Right hindlimb (tissue), 1 donor: ENCODE measurements at regions not wholly inside any gene's neighbourhood (a gene's known extent, or its start where the extent isn't known, plus 50 kb on each side); places are given as distances from the start of the nearest gene placed in this dataset.

Experiments used
- DNase-seq: peaks from one replicate; pipeline ENCODE4 v3.0.0-alpha.2; 2018

GRCh38 chr2:204012072-204012653 is 75.6 kb downstream of the ICOS start:
- DNase-seq = peak; percentile 25

DNA sequence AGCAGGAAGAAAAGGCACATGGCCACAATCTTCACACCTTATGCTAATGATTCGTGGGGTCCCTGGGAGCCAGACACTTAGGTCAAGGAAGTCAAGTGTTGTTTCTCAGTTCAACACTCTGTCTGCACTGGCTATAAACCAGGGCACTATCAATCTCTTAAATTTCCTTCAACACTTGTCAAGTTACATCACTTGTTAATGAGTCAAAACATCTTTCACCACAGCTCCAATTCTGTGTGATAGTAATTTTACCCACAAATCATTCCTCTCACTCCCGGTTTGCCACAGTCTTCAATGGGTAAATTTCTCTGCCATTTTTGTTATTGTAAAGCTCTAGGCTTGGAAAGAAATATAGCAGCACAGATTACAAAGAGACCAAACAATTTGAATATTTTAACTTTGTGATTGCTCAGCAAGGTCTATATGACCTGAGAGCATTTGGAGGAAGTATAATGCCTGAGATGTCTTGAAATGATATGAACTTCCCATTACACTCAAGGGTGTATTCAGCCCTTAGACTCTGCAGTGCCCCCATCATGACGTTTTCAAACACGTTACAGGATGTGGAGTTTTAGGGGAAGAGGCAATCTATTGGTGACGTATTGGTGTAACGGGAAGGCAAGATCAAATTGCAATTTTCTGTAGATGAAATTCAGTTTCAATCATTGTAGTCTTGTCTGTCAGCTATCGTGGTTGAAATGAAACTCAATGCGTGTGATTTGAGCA is 78.7 kb downstream of the ICOS start:
- DNase-seq = no peak

DNA sequence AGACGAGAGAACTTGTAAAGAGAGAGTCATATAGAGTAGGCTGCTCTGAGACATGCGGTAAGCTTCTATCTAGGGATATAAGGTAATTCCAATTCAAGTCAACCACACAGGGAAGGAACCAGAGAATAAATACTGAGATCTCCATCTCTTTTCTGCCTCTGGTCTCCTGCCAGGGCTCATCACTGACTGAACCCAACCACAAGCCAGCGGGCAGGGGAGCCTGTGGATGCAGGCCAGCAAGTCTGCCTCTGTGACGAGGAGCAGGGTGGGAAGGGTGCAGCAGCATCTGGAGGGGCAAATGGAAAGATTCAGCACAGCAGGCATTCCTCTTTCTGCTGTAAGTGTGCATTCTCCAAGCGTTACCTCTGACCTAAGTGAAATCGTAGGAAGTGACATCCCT is 82.2 kb downstream of the ICOS start:
- DNase-seq = no peak

- DNase-seq = no peak
Measured at GRCh38 chr2:204019572-204020501, 83.3 kb downstream of the ICOS start.

DNA sequence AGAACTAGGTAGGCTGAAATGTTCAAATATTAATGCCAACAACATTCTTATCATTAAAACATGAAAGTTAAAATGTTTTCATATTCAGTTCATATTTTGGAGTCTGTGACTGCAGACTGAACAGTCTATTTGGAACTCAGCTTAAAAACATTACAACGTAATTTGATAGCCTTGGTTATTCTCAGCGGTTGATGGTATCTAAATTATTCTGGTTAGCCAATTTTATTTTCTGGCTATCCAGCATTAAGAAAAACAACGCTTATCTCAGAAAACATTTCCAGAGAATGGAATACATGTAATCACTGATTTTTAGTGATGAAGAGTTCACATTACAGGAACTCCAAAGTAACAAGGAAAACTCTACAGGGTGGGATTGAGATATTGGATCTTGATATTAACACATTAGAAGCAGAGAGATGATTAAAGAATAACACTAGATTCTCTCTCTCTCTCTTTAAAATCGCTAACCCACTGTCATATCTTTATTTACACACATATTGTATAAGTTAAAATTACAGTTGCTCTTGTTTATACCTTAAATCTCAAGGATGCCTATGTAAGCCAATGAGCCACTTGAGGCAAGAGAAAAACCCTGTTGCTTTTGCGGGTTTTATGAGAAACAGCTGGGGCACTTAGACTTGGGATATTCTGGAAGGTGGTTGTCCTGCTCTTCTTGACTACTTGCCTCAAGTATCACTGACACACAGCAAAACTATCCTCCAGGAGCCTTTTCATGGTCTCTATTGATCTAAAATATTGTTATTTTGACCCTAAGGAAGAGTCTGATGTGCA is 84.9 kb downstream of the ICOS start:
- DNase-seq = no peak

GRCh38 chr2:204022550-204022949 is 86.0 kb downstream of the ICOS start:
- DNase-seq = no peak

DNA sequence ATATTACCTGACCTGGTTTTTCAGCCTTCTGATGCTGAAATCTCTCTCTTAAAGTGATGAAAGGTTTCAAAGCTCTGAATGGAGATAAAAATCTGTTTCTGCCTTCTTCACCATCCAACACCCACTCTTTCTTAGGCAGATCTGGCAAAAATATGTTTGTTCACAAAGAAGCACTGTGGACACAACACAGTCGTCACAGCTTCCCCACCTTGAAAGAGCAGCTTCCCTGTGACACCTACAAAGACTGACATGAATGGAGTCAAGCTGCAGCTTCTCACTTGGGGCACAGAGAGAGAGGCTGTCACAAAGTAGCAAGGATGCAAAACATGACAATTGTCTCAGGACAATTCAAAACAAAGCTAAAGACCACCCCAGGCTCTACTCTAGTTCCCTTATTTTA is 86.5 kb downstream of the ICOS start:
- no peak for DNase-seq

DNA sequence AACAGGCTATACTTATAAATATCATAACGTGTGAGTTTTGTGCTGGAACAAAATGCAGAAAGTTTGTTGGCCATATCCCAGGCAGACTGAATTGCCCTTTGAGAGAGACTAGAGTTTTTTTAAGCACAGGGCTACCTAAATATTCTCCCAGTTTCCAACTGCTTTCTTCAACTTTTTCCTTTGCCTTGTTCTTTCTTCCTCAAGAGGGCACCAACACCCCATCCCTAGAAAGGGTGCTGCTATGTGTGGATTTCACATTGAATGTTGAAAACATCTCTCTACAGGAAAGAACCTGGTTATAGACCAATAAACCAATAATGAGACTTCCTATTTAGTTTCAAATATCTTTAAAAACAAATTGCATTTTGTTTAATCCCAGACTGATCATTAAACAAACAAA is 87.9 kb downstream of the ICOS start:
- DNase-seq = peak; percentile 51

- no peak for DNase-seq
Measured at GRCh38 chr2:204024906-204025475, 88.4 kb downstream of the ICOS start.

GRCh38 chr2:204026294-204026693 is 89.7 kb downstream of the ICOS start:
- no peak for DNase-seq

- no peak for DNase-seq
Measured at GRCh38 chr2:204027091-204027490, 90.5 kb downstream of the ICOS start.

DNA sequence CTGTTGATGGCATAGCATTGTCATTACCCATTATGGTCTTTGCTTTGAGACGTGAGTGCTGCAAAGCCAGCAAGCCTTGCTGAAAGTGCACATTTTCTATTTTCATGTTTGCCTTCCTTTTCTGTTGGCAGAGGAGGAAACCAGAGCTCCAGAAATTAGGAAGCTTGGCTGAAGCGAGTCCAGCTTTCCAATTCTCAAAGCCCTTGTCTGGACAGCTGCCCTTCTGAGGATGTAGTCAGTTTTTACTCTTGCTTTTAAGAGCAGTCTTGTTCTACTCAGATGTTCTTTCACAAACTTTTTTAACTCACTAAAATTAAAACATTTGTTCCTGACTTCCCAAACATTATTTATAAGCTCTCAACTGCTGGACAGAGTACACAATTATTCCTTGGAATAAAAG is 93.8 kb downstream of the ICOS start:
- DNase-seq = peak; percentile 74

DNA sequence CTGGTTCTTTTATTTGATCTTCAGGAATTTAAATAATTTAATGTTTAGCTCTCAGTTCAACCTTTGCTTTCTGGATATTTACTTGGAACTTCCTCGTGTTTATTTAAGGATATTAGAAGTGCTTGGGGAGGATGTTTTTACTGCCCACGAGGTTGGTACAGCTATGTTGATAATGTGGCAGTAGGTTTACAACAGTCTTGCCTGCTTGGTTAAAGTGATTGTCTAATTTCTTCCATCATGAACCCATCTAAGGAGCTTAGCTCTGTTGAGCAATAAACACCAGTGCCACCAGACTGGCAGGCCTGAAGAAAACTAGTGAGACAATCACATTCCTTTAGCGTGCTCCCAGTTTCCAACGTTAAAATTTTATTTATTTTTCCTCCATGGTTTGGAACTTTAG is 94.5 kb downstream of the ICOS start:
- DNase-seq = no peak

DNA sequence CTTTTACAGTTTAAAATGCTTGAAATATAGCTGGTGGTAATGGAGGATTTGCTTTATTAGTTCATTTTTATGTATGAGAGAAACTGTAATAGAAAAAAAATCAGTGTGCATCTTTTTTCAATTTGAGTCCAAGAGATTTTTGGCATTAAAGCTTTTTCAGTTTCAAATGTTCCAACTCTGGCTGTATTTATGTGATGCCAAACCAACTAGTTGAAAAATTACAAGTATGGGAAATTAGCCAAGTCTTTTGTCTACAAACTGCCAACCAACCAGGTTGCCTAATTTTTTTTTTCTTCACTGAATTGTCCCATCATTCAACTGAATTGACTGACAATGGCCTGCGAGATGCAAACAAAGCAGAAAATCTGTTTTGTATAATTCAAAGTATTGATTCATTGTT is 95.7 kb downstream of the ICOS start:
- DNase-seq = no peak

DNA sequence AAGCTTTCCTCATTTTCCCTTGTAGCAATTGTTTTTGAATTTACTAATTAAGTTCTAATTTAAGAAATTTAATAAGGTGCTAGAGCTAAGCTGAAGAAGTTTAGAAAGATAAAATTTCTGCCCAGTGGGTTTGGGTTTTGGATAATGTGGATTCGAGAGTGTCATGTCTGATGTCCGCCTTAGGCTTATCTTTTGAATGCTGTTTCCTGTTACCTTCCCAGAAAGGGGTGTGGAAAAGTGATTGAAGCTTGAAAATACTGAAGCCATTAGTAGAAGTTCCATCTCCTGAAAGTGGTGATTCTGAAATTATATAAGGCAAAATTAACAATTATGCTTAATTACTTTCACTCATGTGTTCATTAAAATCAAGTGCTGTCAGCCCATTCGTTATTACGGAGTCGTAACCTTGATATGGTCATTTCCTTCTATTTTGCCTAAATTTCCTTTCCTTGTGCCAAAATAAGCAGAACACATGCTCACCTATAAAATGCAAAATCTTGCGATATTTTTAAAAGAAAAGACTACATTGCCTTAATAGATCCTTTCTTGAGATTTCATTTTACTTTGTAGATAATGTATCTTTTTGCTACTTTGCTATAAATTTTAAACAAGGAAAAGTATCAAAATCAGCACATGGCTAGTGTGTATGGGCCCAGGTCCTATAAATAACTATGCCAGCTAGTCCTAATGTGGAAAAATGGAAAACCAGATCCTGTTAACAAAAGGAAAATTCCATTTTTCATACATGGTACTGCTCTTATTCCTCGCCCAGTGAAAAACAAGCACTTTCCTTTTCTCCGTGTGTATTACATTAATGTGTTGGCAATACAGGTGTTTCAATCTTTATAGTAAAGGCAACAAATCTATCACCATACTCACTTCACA is 97.3 kb downstream of the ICOS start:
- no peak for DNase-seq

GRCh38 chr2:204036706-204037105 is 100.1 kb downstream of the ICOS start:
- DNase-seq = no peak

DNA sequence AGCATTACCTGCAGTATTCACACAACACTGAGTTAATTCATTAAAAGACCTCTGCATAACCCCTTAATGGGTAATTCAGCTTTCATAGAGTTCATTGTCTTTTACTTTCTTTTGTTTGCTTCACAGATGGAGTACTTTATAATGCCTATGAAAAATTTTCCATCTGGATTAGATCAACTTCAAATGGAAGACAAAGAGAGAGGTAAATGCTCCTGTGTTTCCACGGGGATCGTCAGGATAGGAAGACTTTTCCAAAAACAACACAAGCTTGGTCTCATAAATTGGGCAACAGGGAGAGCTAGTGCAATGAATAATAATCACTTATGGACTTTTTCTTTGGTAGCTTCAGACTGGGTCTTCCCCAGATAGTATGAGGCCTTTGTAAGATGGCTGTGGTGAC is 100.7 kb downstream of the ICOS start:
- no peak for DNase-seq

DNA sequence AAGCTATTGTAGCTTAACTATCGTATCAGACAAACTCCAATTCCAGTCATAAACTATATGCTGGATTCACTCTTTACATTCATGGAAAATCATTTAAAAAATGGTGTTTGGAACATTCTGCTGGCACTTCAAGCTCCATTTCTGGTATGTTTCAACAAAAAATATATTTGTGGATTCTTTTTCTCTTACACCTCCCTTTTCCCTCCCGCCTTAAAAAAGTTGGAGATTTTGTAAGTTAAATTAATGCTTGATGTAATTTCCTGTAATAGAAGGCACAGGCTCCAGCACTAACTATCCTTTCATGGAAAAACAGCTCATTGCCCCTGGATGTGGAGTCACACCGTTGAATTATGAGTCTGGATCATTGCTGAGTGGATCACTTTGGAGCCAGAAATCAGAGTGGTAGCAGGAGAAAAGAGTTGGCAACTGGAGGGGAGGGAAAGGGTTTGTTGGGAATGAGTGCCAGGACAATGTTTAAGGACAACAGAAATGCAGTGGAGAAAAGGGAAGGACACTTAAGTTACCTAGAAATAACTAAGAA is 102.8 kb downstream of the ICOS start:
- peak; percentile 59 for DNase-seq

GRCh38 chr2:204040016-204040415 is 103.5 kb downstream of the ICOS start:
- no peak for DNase-seq

DNA sequence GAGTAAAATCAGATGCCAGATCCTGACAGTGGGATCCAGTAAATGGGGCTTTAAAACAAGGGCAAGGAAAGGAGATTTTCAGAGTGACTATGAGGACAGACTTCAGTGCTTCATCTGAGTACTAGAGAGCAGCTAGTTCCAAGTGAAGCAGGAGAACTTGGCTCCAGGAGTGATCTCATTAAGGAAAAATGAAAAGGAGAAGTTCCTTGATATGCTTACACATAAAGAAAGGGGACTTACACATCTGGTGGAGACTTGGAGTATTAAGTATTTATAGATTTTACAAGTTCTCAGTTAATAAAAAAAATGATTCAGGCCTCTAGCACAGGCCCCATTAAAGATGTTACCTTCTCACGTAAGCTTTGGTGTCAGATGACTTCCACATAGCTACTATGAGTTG is 105.8 kb downstream of the ICOS start:
- no peak for DNase-seq

- DNase-seq = no peak
Measured at GRCh38 chr2:204046145-204046544, 109.6 kb downstream of the ICOS start.
